GM21381 (cell line): ENCODE measurements at regions not wholly inside any gene's neighbourhood (a gene's known extent, or its start where the extent isn't known, plus 50 kb on each side); places are given as distances from the start of the nearest gene placed in this dataset.

Experiments used
- ATAC-seq: cut with Tn5 transposase; IDR thresholded peaks from one replicate; pipeline ENCODE4 v1.9.1; 2021; ENCODE audit warnings: mild to moderate bottlenecking, moderate library complexity; ENCODE audit not compliant: unreplicated experiment

DNA sequence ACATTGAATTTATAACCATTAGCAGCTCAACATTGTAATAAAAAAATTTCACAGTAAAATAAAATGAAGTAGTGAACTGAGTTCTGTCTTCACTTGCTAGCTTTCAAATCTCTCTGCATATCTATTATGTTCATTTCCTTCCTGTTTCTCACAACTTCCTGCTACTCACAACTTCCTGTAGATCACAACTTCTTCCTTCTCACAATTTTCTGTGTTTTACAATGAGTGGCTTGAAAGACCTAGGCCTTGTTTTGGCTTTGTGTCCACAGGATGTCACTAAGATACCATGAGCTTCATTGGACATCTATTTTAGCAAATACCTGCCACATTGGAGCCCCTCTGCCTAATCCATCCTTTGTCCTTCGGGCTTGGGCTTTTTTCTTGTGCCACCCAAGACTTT, 480.3 kb upstream of the ADAMTS16 start:
- ATAC-seq: no peak

DNA sequence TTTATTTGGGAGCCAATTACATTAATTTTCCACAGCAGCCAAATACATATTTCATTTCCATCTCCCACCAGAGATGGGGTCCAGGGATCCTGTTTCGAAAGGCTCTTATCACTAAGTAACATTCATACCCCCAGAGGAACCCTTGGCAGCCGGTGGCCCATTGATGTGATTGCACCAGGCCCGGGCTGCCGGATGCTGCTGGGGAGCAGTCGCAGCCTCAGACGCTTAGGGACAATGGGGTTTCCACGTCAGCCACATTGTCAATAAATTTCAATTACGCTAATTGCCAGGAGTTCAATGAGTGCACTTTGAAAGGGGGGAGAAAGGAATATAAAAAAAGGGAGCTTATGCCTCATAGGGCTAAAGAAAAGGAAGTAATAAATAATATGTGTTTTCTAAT, 478.8 kb upstream of the ADAMTS16 start:
- no peak for ATAC-seq

DNA sequence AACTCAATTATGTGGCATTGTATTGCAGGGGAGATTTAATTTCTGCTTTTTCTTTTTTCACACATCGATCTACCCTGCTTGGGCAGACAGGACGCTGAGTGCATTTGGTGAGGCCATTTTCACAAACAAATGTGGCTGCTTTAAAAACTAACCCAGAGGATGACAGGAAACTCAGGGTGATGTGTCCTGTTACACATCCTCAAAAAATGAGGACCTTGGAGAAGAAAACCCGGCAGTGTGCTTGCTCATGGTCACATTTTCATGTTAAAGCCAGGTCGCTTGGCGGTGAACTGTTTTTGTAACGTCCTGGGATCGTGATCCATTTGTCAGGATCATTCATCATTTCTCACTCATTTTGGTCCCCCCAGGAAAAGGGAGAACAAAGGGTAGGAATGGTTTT, 478.3 kb upstream of the ADAMTS16 start:
- no peak for ATAC-seq

DNA sequence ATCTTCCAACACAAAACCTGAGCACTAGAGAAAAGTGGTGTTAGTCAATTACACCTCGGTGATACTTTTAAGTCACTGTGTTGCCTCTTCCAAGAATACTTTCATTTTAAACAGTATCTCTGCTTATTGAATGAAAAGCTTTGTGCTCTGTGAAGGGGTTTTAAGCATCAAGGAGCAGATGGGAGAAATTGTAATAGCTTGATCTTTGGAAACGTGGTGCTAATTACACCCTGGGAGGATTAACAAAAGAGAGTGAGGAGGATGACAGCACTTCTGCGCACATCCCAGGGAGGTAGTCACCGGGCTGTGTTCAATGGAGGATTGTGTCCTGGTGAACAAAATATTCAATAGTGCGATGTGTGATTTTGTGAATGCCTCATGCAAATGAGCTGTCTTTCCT, 477.4 kb upstream of the ADAMTS16 start:
- no peak for ATAC-seq

DNA sequence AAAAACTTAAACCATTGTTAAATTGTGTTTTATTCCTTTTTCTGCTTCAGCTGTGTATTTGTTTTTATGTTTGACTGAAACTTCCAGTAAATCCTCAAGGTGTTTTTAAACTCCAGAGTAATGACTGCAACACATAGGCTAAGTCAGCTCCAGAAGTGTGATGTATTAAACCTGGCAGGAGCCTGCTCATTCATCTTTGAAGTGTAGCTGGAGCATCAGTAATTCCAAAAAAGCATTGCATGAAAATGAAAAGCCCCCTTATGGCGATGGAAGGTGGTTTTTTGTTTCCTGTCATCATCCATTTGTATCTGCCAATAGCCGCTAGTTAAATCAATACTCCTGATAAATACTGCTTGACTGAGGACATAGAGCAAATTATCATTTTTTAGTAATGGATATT, 474.2 kb upstream of the ADAMTS16 start:
- ATAC-seq: no peak

DNA sequence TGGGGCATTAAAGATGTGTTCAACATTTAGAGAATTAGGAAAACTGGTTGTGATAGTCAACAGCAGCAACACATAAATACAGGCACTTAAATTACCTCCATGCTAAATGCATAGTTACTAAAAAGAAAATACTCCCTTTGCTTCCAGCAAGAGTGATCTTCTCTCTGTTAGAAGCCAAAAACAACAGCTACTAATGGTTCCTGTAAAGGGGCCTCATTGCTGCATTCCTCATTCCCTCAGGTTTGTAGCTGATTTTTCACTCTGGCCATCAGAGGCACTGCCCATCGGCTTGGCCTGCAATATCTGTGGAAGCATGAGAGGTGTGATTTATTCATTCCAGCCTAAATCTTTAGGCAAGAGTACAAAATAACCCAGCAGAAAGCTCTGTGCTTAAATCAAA, 466.0 kb upstream of the ADAMTS16 start:
- ATAC-seq: no peak

DNA sequence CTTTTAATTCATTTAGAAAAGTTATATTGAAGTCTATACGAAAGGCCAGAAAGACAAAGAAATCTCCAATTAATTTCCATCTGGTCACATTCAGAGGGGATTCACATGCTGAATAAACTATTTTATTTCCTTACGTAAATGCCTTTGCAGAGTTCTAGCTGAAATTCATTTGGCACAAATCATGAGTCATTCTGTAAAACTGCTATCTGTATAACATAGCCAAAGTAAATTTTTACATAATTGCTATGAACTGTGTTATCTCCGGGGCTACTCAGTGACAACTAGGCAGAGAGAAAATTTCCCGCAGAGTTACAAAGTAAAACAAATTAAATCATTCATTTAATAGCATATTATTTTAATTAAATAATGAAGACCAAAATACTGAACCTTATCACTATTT, 463.2 kb upstream of the ADAMTS16 start:
- ATAC-seq: no peak

DNA sequence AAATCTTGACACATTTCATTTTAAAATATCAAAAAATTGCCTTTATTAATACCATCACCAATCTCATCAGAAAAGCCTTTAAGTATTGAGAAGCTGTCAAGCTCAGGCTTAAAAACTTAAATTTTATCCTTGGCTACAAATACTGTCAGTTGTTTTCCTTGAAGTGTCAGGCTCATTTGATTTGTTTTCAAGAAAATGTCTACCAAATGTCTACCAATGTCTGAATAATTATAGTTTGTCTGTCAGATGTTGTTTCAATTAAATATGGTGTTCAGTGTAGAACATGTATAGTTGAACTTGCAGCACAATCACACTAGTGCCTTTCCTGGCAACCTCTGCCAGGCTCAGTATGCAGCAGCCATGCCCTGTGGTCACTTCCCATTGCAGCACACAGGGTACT, 455.2 kb upstream of the ADAMTS16 start:
- no peak for ATAC-seq

DNA sequence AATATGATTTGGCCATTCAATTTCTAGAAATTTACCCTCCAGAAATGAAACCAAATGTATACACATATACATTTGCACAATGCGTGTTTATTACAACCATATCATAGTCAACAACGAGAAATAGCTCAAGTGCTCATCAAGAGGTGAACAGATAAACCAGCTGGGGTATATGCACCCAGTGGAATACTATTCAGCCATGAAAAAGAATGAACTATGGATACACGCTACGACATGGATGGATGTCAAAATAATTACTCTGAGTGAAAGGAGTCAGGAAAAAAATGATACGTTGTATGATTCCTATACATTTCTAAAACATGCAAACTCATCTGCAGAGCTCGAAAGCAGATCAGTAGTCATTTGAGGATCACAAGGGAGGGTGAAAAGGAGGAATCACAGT, 441.5 kb upstream of the ADAMTS16 start:
- no peak for ATAC-seq

DNA sequence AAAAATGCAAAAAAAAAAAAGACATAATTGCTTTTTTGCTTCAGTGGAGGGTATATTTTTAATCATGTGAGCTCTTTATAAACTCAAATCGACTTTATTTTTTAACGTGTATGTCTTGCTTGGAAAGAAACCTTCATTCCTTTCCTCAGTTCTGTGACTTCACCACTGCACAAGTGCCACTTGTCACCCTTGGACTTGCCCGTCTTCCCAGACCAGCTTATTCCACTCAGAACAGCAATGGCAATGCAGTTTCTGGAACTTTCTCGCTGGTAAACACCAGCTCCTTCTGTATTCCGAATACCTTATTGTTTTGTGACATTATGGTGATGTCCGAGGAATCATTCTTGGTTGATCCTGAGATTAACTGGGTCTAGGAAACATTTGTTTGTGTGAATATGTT, 440.5 kb upstream of the ADAMTS16 start:
- ATAC-seq: no peak

DNA sequence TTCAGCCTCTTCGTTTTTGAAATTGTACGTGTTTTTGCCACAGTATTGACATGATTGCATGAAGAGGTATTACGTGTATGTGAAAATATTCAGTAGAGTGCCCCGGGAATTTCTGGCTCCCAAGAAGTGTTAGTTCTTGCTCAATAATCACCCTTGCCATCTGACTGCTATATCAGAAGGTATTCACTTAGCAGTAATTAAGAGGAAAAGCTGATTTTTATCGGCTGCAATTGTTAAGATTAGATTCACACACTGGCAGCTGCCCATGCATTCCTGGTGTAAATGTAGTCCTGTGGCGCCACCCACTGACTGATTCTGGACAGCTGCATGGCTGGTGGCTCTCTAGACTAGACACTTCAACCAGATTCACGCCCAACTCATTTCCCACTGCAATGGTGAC, 440.1 kb upstream of the ADAMTS16 start:
- ATAC-seq: no peak

DNA sequence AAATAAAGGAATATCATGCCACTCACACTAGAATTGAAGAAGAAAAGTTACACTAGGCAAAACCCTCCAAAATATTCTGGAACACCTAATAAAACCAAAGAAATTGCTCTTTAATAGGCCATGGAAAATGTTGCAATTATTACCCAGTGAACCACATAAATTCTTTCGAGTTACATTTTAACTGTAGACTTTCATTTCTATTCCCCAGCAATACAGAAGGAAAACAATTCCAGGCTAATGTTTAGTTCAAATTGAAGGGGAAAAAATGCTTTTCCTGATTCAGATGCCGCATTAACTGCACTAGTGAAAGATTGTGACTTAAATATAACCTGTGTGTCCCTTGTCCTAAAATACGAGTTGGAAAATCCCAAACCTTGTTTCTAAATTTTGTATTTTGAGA, 439.3 kb upstream of the ADAMTS16 start:
- no peak for ATAC-seq

DNA sequence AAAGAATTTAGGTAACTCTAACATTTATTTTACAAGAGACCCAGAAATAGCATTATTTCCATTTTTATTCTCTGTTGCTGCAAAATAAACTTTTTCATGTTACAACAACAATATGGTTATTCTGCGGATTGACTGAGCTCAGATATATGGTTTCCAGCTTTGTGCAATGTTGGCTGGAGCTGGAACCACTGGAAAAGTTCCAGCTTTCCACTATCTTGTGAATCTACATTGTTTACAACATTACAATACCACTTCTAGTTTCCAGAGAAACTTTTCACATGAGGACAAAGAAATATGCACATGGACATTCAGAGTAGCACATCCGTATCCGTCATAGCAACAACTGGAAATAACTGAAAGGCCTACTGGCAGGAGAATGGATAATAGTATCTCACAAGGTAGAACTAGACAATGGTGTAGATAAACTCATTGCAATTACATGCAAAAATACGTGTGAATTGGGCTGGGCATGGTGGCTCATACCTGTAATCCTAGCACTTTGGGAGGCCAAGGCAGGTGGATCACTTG, 436.1 kb upstream of the ADAMTS16 start:
- no peak for ATAC-seq

DNA sequence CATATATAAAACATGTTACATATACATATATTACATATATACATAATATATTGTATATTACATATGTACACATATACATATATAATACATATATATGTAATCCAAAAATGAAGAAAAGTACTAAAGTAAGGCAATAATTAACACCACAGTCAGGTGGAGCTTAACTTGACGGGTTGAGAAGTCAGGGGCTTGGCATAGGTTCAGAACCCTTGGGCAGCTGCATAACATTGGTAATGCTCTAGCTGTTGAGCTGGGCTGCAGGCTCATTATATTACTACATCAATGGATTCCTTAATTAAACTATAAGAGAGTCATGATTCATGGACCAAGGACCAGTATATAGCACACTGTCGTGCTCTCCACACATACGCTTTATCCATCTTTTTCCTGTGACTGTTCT, 435.2 kb upstream of the ADAMTS16 start:
- no peak for ATAC-seq

DNA sequence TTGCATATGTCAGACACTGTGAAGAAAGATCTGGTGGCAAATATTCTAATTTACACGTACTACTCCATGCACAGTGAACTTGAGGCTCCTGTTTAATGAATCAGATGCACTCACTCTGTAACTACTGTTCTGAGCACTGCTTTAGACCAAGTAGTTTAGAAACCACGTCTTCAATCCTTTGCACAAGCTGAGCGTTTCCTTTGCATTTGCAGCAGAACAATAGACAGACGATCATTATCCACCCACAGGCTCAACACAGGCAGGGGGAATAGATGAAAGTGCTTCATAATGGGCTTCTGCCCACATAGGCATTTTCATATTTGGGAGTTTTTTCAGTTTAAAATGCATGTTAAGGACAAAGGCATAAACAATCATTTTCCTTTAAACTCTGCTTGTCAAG, 423.3 kb upstream of the ADAMTS16 start:
- ATAC-seq: no peak

DNA sequence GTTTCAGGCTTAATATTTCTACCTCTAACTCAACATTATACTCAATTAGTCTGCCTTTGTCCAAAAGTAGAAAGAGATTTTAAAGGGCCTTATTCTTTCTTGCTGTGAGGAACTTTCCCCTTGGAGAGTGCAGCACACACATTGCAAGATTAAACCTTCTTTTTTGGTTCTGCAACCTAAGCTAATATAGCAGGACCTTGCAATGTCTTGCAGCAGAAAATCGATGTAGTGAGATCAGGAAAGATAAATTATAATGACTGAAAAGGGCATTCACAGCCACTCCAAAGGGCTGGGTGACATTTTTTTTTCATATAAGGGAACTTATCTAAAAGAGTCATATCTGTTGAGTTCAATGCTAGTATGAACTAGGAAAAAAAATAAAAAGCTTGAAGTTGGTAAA, 422.7 kb upstream of the ADAMTS16 start:
- no peak for ATAC-seq

DNA sequence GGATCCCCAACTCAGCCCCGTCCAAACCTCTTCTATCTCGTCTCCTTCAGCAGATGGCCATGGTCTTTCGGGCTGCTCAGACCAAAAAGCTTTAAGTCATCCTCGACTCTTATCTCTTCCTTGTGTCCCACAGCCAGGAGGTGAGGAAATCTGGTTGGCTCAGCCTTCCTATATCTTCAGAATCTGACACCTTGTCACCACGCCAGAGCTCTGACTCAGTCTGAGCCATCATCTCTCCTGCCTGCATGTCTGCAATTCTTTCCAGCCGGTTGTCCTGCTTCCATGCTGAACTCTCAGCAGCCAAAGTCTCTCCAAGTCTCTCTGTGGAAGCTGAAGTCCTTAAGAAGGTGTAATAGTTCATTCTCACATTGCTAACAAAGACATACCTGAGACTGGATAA, 419.3 kb upstream of the ADAMTS16 start:
- ATAC-seq: no peak

DNA sequence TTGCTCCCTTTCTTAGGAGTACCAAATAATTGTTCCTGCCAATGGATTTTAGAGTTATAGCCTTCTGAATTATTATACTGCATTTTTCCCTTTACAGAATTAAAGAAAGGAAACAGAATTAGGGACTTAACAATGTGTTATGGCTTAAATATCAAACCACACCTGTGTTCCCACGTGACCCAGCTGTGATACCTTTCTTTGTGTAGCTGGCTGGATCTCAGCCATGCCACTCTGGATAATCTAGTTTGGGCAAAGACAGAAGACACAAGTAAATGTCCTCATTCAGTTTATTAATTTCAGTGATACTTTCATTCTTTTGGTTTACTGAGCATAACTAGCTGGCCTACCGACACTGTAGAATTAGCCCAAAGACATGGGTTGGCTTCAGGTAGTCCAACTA, 417.2 kb upstream of the ADAMTS16 start:
- ATAC-seq: no peak

DNA sequence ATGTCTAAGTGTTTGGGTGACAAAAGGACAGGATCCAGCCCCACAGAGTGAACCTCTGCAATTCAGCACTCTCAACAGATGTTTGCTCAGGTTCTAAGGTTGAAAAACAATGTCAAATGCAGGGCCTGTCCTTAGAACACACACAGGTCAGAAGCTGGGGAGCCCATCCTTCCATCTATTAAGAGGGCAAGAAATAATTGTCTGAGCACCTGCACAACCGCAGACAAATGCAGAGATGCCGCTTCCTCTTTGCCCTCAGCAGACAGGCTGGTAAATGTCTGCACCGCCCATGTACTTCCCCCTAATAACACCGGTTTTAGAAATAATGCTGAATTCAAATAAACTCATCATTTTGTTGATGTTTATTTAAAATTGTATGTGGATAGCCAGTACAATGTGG, 414.5 kb upstream of the ADAMTS16 start:
- ATAC-seq: no peak

DNA sequence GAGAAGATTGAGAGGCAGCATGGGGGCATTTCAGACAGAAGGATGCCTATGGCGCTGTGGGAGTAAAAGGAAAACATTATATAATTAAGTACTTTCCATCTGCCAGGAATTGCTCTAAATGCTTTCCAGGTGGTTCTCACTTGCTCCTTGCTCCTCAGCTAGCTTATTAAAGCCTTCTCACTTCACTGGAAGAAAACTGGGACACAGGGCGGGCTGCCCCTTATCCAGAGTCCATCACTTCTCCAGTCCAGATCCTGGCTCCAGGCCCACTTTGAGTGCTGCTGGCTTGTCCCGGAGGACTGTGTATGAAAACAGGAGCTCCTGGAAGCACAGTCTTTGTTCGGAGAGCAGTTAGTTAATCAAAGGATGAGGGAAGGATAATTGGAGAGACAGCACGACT, 409.9 kb upstream of the ADAMTS16 start:
- ATAC-seq: no peak

DNA sequence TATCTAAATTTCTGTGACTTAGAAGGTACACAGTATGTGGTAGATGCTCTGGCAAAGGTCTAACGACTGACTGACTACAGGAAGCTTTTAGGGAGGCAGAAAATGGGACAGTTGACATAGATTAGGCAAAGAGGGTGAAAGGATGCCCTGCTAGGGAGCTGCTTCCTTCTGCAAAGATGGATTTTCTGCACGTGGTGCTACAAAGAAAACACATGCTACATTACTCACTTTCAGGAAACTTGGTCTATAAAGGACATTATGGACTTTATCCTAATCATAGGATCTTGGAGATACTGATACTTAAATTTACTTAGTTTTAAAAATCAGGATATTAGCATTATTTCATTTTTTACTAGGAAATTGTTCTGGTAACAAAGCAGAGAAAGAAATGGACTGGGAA, 405.8 kb upstream of the ADAMTS16 start:
- ATAC-seq: no peak

DNA sequence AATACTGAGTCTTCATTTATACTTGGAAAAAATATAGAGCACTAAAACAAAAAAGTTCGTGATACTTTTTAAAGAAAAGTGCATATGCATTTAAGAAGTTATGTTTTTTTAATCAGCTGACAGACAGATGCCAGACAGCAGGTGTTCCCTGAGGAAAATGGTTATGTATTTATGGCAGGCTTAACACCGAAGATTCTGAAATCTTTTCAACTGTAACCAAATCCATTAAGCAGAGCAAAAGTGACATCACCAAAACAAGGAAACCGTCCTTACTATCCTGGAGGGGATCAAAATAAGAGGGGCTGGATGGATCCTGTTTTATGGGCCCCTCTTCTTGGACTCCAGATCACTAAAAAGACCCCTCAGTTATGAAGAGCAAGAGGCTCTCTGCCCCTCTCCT, 404.9 kb upstream of the ADAMTS16 start:
- no peak for ATAC-seq

DNA sequence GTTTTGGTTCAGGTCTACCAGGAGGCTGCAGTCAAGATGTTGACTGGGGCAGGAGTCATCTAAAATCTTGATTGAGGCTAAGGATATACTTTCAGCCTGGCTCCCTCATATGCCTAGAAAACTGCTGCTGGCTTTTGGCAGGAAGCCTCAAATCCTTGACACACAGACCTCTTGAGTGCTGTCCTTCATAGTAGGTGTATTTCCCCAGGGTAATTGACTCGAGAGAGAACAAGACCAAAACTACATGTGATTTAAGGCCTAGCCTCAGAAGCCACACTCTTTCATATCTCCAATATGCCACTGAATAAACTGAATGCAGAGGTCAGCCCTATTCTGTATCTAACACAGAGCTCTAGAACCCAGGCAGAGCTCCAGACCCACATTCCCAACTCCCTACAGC, 402.3 kb upstream of the ADAMTS16 start:
- ATAC-seq: no peak

DNA sequence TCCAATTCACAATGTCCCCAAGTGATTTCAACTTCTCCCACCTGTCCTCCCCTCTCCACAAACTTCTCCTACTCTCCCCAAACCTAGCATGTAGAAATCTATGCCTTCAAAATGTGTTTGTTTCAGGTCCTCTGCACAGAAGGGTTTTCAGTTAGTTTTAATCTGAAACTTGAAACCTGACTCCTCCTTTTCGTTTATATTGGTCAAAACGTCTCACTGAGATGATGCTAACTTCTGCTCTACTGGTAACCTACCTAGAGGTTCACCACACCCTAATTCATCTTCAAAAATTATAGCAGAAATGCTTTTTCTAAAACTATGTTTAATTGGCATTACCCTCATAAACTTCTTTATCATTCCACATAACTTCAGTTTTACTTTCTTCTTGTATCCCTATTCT, 401.8 kb upstream of the ADAMTS16 start:
- ATAC-seq: no peak
